HG03558 (cell line): ENCODE measurements at regions not wholly inside any gene's neighbourhood (a gene's known extent, or its start where the extent isn't known, plus 50 kb on each side); places are given as distances from the start of the nearest gene placed in this dataset.
"Not testable (repeated sequence)": the region's sequence is repeated elsewhere in the genome, so short reads cannot be mapped to it uniquely, and the experiment has no call there.

Experiments
- ATAC-seq: cut with Tn5 transposase; IDR thresholded peaks from one replicate; pipeline ENCODE4 v1.9.1; 2021; ENCODE audit warnings: moderate number of reproducible peaks; ENCODE audit not compliant: unreplicated experiment; ENCODE audit errors: extremely low read depth

- ATAC-seq: no peak
Measured at GRCh38 chr6:19554356-19555225, 282.6 kb upstream of the ID4 start.

GRCh38 chr6:19557191-19557590, 280.0 kb upstream of the ID4 start:
- no peak for ATAC-seq

- ATAC-seq: no peak
Measured at GRCh38 chr6:19558201-19558600, 279.0 kb upstream of the ID4 start.

- no peak for ATAC-seq
Measured at GRCh38 chr6:19558934-19559333, 278.2 kb upstream of the ID4 start.

GRCh38 chr6:19562468-19562867, 274.7 kb upstream of the ID4 start:
- ATAC-seq: no peak

GRCh38 chr6:19569563-19569962, 267.6 kb upstream of the ID4 start:
- ATAC-seq: no peak

GRCh38 chr6:19571176-19571575, 266.0 kb upstream of the ID4 start:
- no peak for ATAC-seq

GRCh38 chr6:19578481-19578880, 258.7 kb upstream of the ID4 start:
- no peak for ATAC-seq

- ATAC-seq: not testable (repeated sequence)
Measured at GRCh38 chr6:19584207-19584606, 253.0 kb upstream of the ID4 start.

- no peak for ATAC-seq
Measured at GRCh38 chr6:19587238-19587942, 249.8 kb upstream of the ID4 start.

GRCh38 chr6:19590501-19591131, 246.6 kb upstream of the ID4 start:
- no peak for ATAC-seq

GRCh38 chr6:19597809-19598320, 239.3 kb upstream of the ID4 start:
- no peak for ATAC-seq

- no peak for ATAC-seq
Measured at GRCh38 chr6:19599796-19600464, 237.2 kb upstream of the ID4 start.

- no peak for ATAC-seq
Measured at GRCh38 chr6:19602434-19603013, 234.6 kb upstream of the ID4 start.

GRCh38 chr6:19603721-19604120, 233.4 kb upstream of the ID4 start:
- ATAC-seq: no peak

- no peak for ATAC-seq
Measured at GRCh38 chr6:19605624-19606023, 231.5 kb upstream of the ID4 start.

GRCh38 chr6:19608546-19608945, 228.6 kb upstream of the ID4 start:
- no peak for ATAC-seq

GRCh38 chr6:19609972-19610641, 227.1 kb upstream of the ID4 start:
- no peak for ATAC-seq

- ATAC-seq: not testable (repeated sequence)
Measured at GRCh38 chr6:19612672-19613466, 224.3 kb upstream of the ID4 start.
